HEK293 (cell line): ENCODE measurements at regions not wholly inside any gene's neighbourhood (a gene's known extent, or its start where the extent isn't known, plus 50 kb on each side); places are given as distances from the start of the nearest gene placed in this dataset.
A peak's percentile ranks its signal among the peaks of the same experiment; 100 is the strongest.

ENCODE experiments used
- CTCF ChIA-PET: fragments of 350-600 bp; formaldehyde crosslinking; extraction: SDS; loops from one replicate; lab custom pipeline; 2021; ENCODE audit warnings: antibody characterized with exemption; lab: Yijun Ruan, JAX
- POLR2A ChIA-PET: fragments of 300-600 bp; formaldehyde crosslinking; extraction: SDS; loops from one replicate; lab custom pipeline; 2020; ENCODE audit warnings: antibody characterized with exemption, inconsistent platforms; lab: Yijun Ruan, JAX
- H3K27ac ChIP-seq: fragments of 200-500 bp; sonication (Bioruptor generic); 2 replicates; pipeline ENCODE4 v1.5.1; 2014; ENCODE audit warnings: low read depth, low read length, control low read depth, inconsistent platforms; ENCODE audit errors: extremely low read depth
- H3K36me3 ChIP-seq, 2 experiments: fragments of 200-500 bp in 1 of 2; sonication (Bioruptor generic) in 1 of 2; 1 replicate in 1 of 2; 2 replicates in 1 of 2; pipeline ENCODE4 v1.5.1; 2014 to 2017; ENCODE audit warnings: inconsistent platforms in 2 of 2, low read length in 2 of 2; ENCODE audit not compliant: control insufficient read depth in 2 of 2, insufficient read depth in 1 of 2
- H3K4me1 ChIP-seq: fragments of 200-500 bp; sonication (Bioruptor generic); 2 replicates; pipeline ENCODE4 v1.5.1; 2014; ENCODE audit warnings: mild to moderate bottlenecking, low read length, inconsistent platforms; ENCODE audit not compliant: control insufficient read depth, insufficient read depth
- H3K4me3 ChIP-seq: 2 replicates; pipeline ENCODE4 v1.5.1; 2011; ENCODE audit warnings: low read depth, mild to moderate bottlenecking, control low read depth, low read length, moderate library complexity
- H3K9me3 ChIP-seq: fragments of 200-500 bp; sonication (Bioruptor generic); 2 replicates; pipeline ENCODE4 v1.5.1; 2014; ENCODE audit warnings: low read depth, low read length, inconsistent platforms; ENCODE audit not compliant: control insufficient read depth, insufficient read depth
- ATF2 ChIP-seq: fragments of 450-650 bp; formaldehyde crosslinking; IDR thresholded peaks from 2 replicates; pipeline ENCODE4 v1.5.1; 2016; ENCODE audit warnings: missing biosample characterization, missing genetic modification characterization, low read depth
- IKZF3 ChIP-seq: fragments of 450-650 bp; IDR thresholded peaks from 2 replicates; pipeline ENCODE4 v1.5.0; 2018; ENCODE audit warnings: missing biosample characterization, mild to moderate bottlenecking, missing genetic modification characterization, moderate library complexity
- OSR2 ChIP-seq: fragments of 450-650 bp; formaldehyde crosslinking; IDR thresholded peaks from 2 replicates; pipeline ENCODE4 v1.5.1; 2016; ENCODE audit warnings: missing biosample characterization, missing genetic modification characterization
- ZBTB44 ChIP-seq: fragments of 450-650 bp; IDR thresholded peaks from 2 replicates; pipeline ENCODE4 v1.5.1; 2018; ENCODE audit warnings: missing biosample characterization, mild to moderate bottlenecking, missing genetic modification characterization
- ZBTB49 ChIP-seq: fragments of 450-650 bp; formaldehyde crosslinking; IDR thresholded peaks from 2 replicates; pipeline ENCODE4 v1.5.1; 2016; ENCODE audit warnings: missing biosample characterization, missing genetic modification characterization, low read depth
- ZBTB6 ChIP-seq: fragments of 450-650 bp; formaldehyde crosslinking; IDR thresholded peaks from 2 replicates; pipeline ENCODE4 v1.5.1; 2017; ENCODE audit warnings: missing biosample characterization, missing genetic modification characterization
- ZFP37 ChIP-seq: fragments of 450-650 bp; formaldehyde crosslinking; IDR thresholded peaks from 2 replicates; pipeline ENCODE4 v1.5.1; 2016; ENCODE audit warnings: missing biosample characterization, missing genetic modification characterization
- ZNF140 ChIP-seq: fragments of 450-650 bp; formaldehyde crosslinking; IDR thresholded peaks from 2 replicates; pipeline ENCODE4 v1.5.1; 2016; ENCODE audit warnings: missing biosample characterization, missing genetic modification characterization
- ZNF211 ChIP-seq: fragments of 450-650 bp; formaldehyde crosslinking; IDR thresholded peaks from 2 replicates; pipeline ENCODE4 v1.5.1; 2016; ENCODE audit warnings: low read depth, missing biosample characterization, missing genetic modification characterization
- ZNF214 ChIP-seq: fragments of 450-650 bp; formaldehyde crosslinking; IDR thresholded peaks from 2 replicates; pipeline ENCODE4 v1.5.1; 2017; ENCODE audit warnings: missing biosample characterization, mild to moderate bottlenecking, missing genetic modification characterization, borderline replicate concordance
- ZNF239 ChIP-seq: fragments of 450-650 bp; formaldehyde crosslinking; IDR thresholded peaks from 2 replicates; pipeline ENCODE4 v1.5.1; 2016; ENCODE audit warnings: missing biosample characterization, missing genetic modification characterization
- ZNF292 ChIP-seq: fragments of 450-650 bp; formaldehyde crosslinking; IDR thresholded peaks from 2 replicates; pipeline ENCODE4 v1.5.1; 2016; ENCODE audit warnings: low read depth, missing biosample characterization, missing genetic modification characterization, borderline replicate concordance
- ZNF311 ChIP-seq: fragments of 450-650 bp; formaldehyde crosslinking; IDR thresholded peaks from 2 replicates; pipeline ENCODE4 v1.5.1; 2017; ENCODE audit warnings: missing biosample characterization, missing genetic modification characterization, borderline replicate concordance
- ZNF354C ChIP-seq: fragments of 450-650 bp; formaldehyde crosslinking; IDR thresholded peaks from 2 replicates; pipeline ENCODE4 v1.5.1; 2016; ENCODE audit warnings: missing biosample characterization, missing genetic modification characterization, low read depth, borderline replicate concordance
- ZNF555 ChIP-seq: fragments of 450-650 bp; formaldehyde crosslinking; conservative IDR thresholded peaks from 2 replicates; pipeline ENCODE4 v1.5.1; 2017; ENCODE audit warnings: missing biosample characterization, mild to moderate bottlenecking, missing genetic modification characterization, inconsistent platforms
- ZNF561 ChIP-seq: fragments of 450-650 bp; IDR thresholded peaks from 2 replicates; pipeline ENCODE4 v1.5.1; 2018; ENCODE audit warnings: missing biosample characterization, missing genetic modification characterization, borderline replicate concordance
- ZNF580 ChIP-seq: fragments of 450-650 bp; formaldehyde crosslinking; IDR thresholded peaks from 2 replicates; pipeline ENCODE4 v1.5.1; 2016; ENCODE audit warnings: missing biosample characterization, missing genetic modification characterization

- Histone ChIP-seq H3K4me1 (no peaks in the 10 kb centered on the region), H3K9me3 (no peaks in the 10 kb centered on the region)
- TF ChIP-seq OSR2 (tag by site-specific recombination) (0 out of 2 replicates have a peak, but pooled peaks have one; percentile 27), ATF2 (tag by site-specific recombination) (no peak)
- TF ChIP-seq, all 188 proteins: peak for 1
- Histone ChIP-seq H3K4me3 (no peak overlapping the region), H3K36me3 (no peaks in the 10 kb centered on the region), H3K27ac (no peak overlapping the region)
- ChIA-PET CTCF (interaction anchor here (0.5 to 2.5 kb wide), 2 partner anchors 17 to 386 kb away, joined by 5 to 10 read pairs; no protein-coding TSS in a partner anchor), POLR2A (no interaction called here)
These were observed 84.5 kb upstream of the CDKN3 start for GRCh38 chr14:54312166-54312801.

- no peak overlapping the region for H3K27ac ChIP-seq
- no peaks in the 10 kb centered on the region for H3K36me3 ChIP-seq
- no peak overlapping the region for H3K4me3 ChIP-seq
- ChIA-PET CTCF (interaction anchor here (2.5 kb wide), 1 partner anchor 15 kb away, joined by 10 read pairs; no protein-coding TSS in a partner anchor), POLR2A (no interaction called here)
- H3K9me3 ChIP-seq = no peaks in the 10 kb centered on the region
- TF ChIP-seq ZBTB49 (tag by site-specific recombination) (no peak), ZNF561 (tag by site-specific recombination) (no peak), ZNF555 (tag by site-specific recombination) (no peak), ZNF211 (no peak), ZNF580 (tag by site-specific recombination) (no peak), ZFP37 (tag by site-specific recombination) (no peak), ZNF239 (tag by site-specific recombination) (no peak), ZNF311 (tag by site-specific recombination) (no peak), ZNF140 (tag by site-specific recombination) (no peak), ZNF292 (no peak), ZBTB44 (tag by site-specific recombination) (no peak), ZBTB6 (tag by site-specific recombination) (no peak), IKZF3 (tag by site-specific recombination) (no peak), ZNF214 (tag by site-specific recombination) (no peak), ZNF354C (no peak)
- TF ChIP-seq, all 188 proteins: peak for 0
- H3K4me1 ChIP-seq = no peaks in the 10 kb centered on the region
These were observed 82.3 kb upstream of the CDKN3 start for GRCh38 chr14:54314365-54315104.
